ENCODE measurements at regions not wholly inside any gene's neighbourhood (a gene's known extent, or its start where the extent isn't known, plus 50 kb on each side); places are given as distances from the start of the nearest gene placed in this dataset.

DNA sequence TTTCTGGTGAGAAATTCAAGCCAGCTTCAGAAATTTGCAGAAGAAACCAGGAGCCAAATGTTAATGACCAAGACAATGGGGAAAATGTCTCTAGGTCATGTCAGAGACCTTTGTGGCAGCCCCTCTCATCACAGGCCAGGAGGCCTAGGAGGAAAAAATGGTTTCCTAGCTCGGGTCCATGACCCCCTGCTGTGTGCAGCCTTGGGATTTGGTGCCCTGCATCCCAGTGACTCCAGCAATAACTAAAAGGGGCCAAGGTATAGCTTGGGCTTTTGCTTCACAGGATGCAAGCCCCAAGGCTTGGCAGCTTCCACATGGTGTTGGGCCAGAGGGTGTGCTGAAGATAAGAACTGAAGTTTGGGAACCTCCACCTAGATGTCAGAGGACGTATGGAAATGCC lies 814.7 kb upstream of the SLIT2 start:
- H3K9me3 ChIP-seq = no peaks in the 10 kb centered on the region
- no peak overlapping the region for H3K27ac ChIP-seq
- H3K4me3 ChIP-seq = no peak overlapping the region
- H3K27me3 ChIP-seq = no peaks in the 10 kb centered on the region
- TF ChIP-seq, protein P1, sequence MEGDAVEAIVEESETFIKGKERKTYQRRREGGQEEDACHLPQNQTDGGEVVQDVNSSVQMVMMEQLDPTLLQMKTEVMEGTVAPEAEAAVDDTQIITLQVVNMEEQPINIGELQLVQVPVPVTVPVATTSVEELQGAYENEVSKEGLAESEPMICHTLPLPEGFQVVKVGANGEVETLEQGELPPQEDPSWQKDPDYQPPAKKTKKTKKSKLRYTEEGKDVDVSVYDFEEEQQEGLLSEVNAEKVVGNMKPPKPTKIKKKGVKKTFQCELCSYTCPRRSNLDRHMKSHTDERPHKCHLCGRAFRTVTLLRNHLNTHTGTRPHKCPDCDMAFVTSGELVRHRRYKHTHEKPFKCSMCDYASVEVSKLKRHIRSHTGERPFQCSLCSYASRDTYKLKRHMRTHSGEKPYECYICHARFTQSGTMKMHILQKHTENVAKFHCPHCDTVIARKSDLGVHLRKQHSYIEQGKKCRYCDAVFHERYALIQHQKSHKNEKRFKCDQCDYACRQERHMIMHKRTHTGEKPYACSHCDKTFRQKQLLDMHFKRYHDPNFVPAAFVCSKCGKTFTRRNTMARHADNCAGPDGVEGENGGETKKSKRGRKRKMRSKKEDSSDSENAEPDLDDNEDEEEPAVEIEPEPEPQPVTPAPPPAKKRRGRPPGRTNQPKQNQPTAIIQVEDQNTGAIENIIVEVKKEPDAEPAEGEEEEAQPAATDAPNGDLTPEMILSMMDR (IDR thresholded peaks at IDR 0.05) = no peak
- no peaks in the 10 kb centered on the region for H3K4me1 ChIP-seq
- no peak for DNase-seq
- H3K9ac ChIP-seq (ENCODE audit: low read depth in 2 of 2, low read length in 2 of 2) = no peak overlapping the region
- intact Hi-C loops (cut with DNase I) = no loop called here
- H3K36me3 ChIP-seq = no peaks in the 10 kb centered on the region

GRCh38 chr4:19429684-19430083 lies 822.0 kb upstream of the SLIT2 start:
- Histone ChIP-seq H3K4me3 (no peak overlapping the region), H3K9ac (ENCODE audit: low read depth in 2 of 2, low read length in 2 of 2) (no peak overlapping the region), H3K9me3 (no peaks in the 10 kb centered on the region), H3K27ac (no peak overlapping the region), H3K27me3 (no peaks in the 10 kb centered on the region), H3K4me1 (no peaks in the 10 kb centered on the region), H3K36me3 (no peaks in the 10 kb centered on the region)
- intact Hi-C loops (cut with DNase I) = no loop called here
- DNase-seq = no peak
- TF ChIP-seq, protein P1 (IDR thresholded peaks at IDR 0.05) = no peak

- Histone ChIP-seq H3K4me1 (no peaks in the 10 kb centered on the region), H3K9ac (ENCODE audit: low read depth in 2 of 2, low read length in 2 of 2) (no peak overlapping the region), H3K9me3 (no peaks in the 10 kb centered on the region), H3K27ac (no peak overlapping the region), H3K27me3 (no peaks in the 10 kb centered on the region), H3K36me3 (no peaks in the 10 kb centered on the region), H3K4me3 (no peak overlapping the region)
- TF ChIP-seq, protein P1 (IDR thresholded peaks at IDR 0.05) = no peak
- DNase-seq = no peak
- intact Hi-C loops (cut with DNase I) = no loop called here
Observed at GRCh38 chr4:19425146-19425545, 826.6 kb upstream of the SLIT2 start.

DNA sequence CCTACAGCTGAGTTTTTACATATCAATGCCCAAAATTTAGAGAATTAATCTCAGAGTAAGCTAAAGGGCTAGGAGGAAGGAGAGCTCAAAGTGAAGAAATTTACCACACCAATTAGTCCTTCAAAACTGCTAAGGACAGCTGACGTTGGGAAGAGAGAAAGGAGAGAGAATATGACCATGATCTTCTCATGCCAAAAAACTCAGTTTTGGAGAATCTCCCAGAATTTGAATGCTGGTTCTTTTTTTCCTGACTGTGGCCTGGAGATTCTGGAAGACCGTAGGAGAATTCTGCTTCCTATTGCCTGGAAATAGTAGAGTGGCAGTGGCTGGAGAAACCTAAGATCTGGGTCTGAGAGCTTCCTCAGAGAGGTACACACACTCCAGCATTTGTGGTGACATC lies 834.4 kb upstream of the SLIT2 start:
- Histone ChIP-seq H3K9me3 (no peaks in the 10 kb centered on the region), H3K9ac (ENCODE audit: low read depth in 2 of 2, low read length in 2 of 2) (no peak overlapping the region), H3K27me3 (no peaks in the 10 kb centered on the region), H3K36me3 (no peaks in the 10 kb centered on the region), H3K27ac (no peak overlapping the region), H3K4me1 (no peaks in the 10 kb centered on the region), H3K4me3 (no peak overlapping the region)
- intact Hi-C loops (cut with DNase I) = no loop called here
- TF ChIP-seq, protein P1 (IDR thresholded peaks at IDR 0.05) = no peak
- DNase-seq = no peak

- DNase-seq = no peak
- TF ChIP-seq, protein P1 (IDR thresholded peaks at IDR 0.05) = no peak
Observed at GRCh38 chr4:19416146-19416545, 835.6 kb upstream of the SLIT2 start.

DNA sequence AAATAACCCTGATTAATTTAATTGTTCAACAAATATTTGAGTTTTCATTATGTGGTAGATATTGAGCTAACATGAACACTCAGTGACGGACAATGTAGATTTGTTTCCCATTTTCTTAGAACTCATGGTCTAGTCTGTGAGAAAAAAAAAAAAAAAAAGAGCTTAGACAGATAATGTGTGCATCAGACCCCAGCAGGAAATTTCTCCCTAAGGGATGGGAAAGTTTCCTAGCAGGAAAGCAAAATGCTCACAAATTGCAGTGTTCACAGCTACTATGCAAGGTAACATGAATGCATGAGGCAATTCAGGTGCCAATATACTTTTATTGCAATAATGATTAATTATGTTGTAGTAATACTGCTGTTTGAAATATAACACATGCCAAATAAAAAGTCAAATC lies 843.2 kb upstream of the SLIT2 start:
- no peaks in the 10 kb centered on the region for H3K36me3 ChIP-seq
- TF ChIP-seq, protein P1 (IDR thresholded peaks at IDR 0.05) = no peak
- H3K4me3 ChIP-seq = no peak overlapping the region
- no peak for DNase-seq
- H3K9ac ChIP-seq (ENCODE audit: low read depth in 2 of 2, low read length in 2 of 2) = no peak overlapping the region
- intact Hi-C loops (cut with DNase I) = no loop called here
- no peak overlapping the region for H3K27ac ChIP-seq
- no peaks in the 10 kb centered on the region for H3K4me1 ChIP-seq
- no peaks in the 10 kb centered on the region for H3K27me3 ChIP-seq
- H3K9me3 ChIP-seq = no peaks in the 10 kb centered on the region

More at GRCh38 chr4:19416146-19416545, 835.6 kb upstream of the SLIT2 start:
- no peaks in the 10 kb centered on the region for H3K36me3 ChIP-seq
- no peak overlapping the region for H3K9ac ChIP-seq (ENCODE audit: low read depth in 2 of 2, low read length in 2 of 2)
- H3K4me3 ChIP-seq = no peak overlapping the region
- H3K27ac ChIP-seq = no peak overlapping the region
- H3K9me3 ChIP-seq = no peaks in the 10 kb centered on the region
- H3K27me3 ChIP-seq = no peaks in the 10 kb centered on the region
- intact Hi-C loops (cut with DNase I) = no loop called here
- no peaks in the 10 kb centered on the region for H3K4me1 ChIP-seq

Measured in colonic mucosa (tissue), 4 donors.